Stimulated activated naive B cell treated with anti-CD40 and anti-IgM and Interleukin-4, amounts not matched to agents 10 μg/mL and 1 μg/mL and 100 μg/mL, for 72 hours (primary cell): ENCODE measurements at regions not wholly inside any gene's neighbourhood (a gene's known extent, or its start where the extent isn't known, plus 50 kb on each side); places are given as distances from the start of the nearest gene placed in this dataset.
"Not testable (repeated sequence)": the region's sequence is repeated elsewhere in the genome, so short reads cannot be mapped to it uniquely, and the experiment has no call there.

Source experiments
- ATAC-seq, 2 donors: fragments of 150-1000 bp; cut with Tn5 transposase; replicated peaks; 2 replicates each; pipeline ENCODE4 v1.10.0; 2021; ENCODE audit warnings: moderate library complexity in 1 of 2
- DNase-seq: peaks from one replicate; pipeline ENCODE4 v3.0.0; 2021
- H3K27ac Mint-ChIP-seq: one replicate; pipeline ENCODE4 v1.8.0; 2022; ENCODE audit warnings: mild to moderate bottlenecking, mixed read lengths
- H3K27me3 Mint-ChIP-seq, 2 donors: one replicate each; pipeline ENCODE4 v1.8.0; 2022; ENCODE audit warnings: mixed read lengths in 2 of 2
- H3K36me3 Mint-ChIP-seq, 2 donors: one replicate each; pipeline ENCODE4 v1.8.0; 2022; ENCODE audit warnings: mixed read lengths in 2 of 2, mild to moderate bottlenecking in 1 of 2
- H3K4me1 Mint-ChIP-seq, 2 donors: one replicate each; pipeline ENCODE4 v1.8.0; 2022; ENCODE audit warnings: mixed read lengths in 2 of 2, mild to moderate bottlenecking in 1 of 2
- H3K4me3 Mint-ChIP-seq, 2 donors: one replicate each; pipeline ENCODE4 v1.8.0; 2022; ENCODE audit warnings: mild to moderate bottlenecking in 2 of 2, mixed read lengths in 2 of 2, moderate library complexity in 1 of 2
- H3K9me3 Mint-ChIP-seq, 2 donors: one replicate each; pipeline ENCODE4 v1.8.0; 2022; ENCODE audit warnings: mixed read lengths in 2 of 2, mild to moderate bottlenecking in 1 of 2

GRCh38 chr14:34300882-34301734, 160.9 kb downstream of the SPTSSA start:
- Mint-ChIP-seq H3K4me1 (no peaks in the 10 kb centered on the region), H3K27me3 (peaks cover 5 to 15% of the 10 kb centered on the region in 2 donors), H3K36me3 (no peaks in the 10 kb centered on the region), H3K9me3 (peaks cover 0 to 3% of the 10 kb centered on the region in 2 donors), H3K4me3 (no peak overlapping the region), H3K27ac (no peak overlapping the region)
- ATAC-seq (no peak), DNase-seq (no peak)

GRCh38 chr14:34300330-34300729, 161.7 kb downstream of the SPTSSA start:
- DNase-seq (no peak), ATAC-seq (no peak)
- no peak overlapping the region for H3K27ac Mint-ChIP-seq
- no peaks in the 10 kb centered on the region for H3K36me3 Mint-ChIP-seq
- peaks cover 5 to 12% of the 10 kb centered on the region in 2 donors for H3K27me3 Mint-ChIP-seq
- no peak overlapping the region for H3K4me3 Mint-ChIP-seq
- H3K9me3 Mint-ChIP-seq: peaks cover 0 to 3% of the 10 kb centered on the region in 2 donors
- no peaks in the 10 kb centered on the region for H3K4me1 Mint-ChIP-seq

GRCh38 chr14:34299360-34299759, 162.7 kb downstream of the SPTSSA start:
- no peak overlapping the region for H3K27ac Mint-ChIP-seq
- peaks cover 0 to 3% of the 10 kb centered on the region in 2 donors for H3K9me3 Mint-ChIP-seq
- peaks cover 5 to 6% of the 10 kb centered on the region in 2 donors for H3K27me3 Mint-ChIP-seq
- no peaks in the 10 kb centered on the region for H3K36me3 Mint-ChIP-seq
- ATAC-seq: no peak
- no peaks in the 10 kb centered on the region for H3K4me1 Mint-ChIP-seq
- DNase-seq: no peak
- no peak overlapping the region for H3K4me3 Mint-ChIP-seq

DNA sequence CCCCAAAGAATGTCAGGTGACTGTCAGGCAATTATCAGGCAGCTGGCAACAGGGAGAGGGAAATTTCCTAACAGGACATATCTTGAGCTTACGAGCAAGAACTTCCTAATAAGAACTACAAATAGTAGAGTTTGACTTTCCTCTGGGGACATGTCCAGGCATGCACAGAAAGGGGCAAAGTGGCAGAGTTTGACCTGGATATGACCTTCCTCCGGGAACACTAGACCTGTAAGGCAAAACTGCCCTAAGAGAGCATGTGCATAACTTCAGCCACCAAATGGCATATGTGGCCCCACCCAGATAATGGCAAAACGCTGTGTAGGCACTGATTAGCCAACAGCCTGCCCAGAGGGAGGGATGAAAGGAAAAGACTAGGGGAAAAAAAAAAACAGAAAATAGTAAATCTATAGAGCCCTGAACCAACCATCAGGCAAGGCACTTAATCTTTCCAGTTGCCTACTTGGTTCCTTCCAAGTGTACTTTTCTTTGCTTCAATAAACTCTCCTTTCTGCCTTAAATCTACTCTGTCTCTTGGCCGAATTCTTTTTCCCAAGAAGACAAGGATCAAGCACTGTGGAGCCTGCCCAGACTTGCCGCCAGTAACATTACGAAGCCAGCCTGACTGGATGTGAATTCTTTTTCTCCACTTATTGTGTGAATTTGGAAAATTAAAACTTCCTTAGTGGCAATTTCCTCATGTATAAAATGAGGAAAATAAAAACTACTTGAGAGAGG, 164.1 kb downstream of the SPTSSA start:
- no peak for ATAC-seq
- Mint-ChIP-seq H3K9me3 (peaks cover 0 to 3% of the 10 kb centered on the region in 2 donors), H3K36me3 (no peaks in the 10 kb centered on the region), H3K4me3 (no peak overlapping the region), H3K27me3 (peaks cover 6 to 7% of the 10 kb centered on the region in 2 donors), H3K27ac (no peak overlapping the region), H3K4me1 (no peaks in the 10 kb centered on the region)
- no peak for DNase-seq

DNA sequence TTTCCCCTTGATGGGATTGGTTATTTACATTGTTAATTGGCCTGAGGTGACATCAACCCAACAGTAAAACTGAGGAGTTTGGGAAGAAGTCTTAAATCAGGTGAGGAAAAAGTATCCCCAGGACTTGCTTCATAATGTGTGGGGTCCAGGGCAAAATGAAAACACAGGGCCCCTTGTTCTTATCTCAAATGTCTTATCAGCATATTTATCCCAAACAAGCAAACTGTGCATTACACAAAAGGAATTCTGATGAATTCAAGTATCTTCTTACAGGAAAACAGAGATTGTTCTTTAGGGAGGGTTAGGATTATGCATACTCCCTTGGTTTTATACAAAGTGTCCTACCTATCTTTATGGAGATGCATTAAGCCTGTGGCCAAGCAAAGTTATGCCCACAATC, 178.4 kb downstream of the SPTSSA start:
- Mint-ChIP-seq H3K27me3 (peaks cover 0 to 5% of the 10 kb centered on the region in 2 donors), H3K4me1 (no peaks in the 10 kb centered on the region), H3K4me3 (no peak overlapping the region), H3K27ac (no peak overlapping the region), H3K36me3 (no peaks in the 10 kb centered on the region), H3K9me3 (peaks cover 0 to 5% of the 10 kb centered on the region in 2 donors)
- ATAC-seq (no peak), DNase-seq (no peak)

- ATAC-seq (peak in 1 of 2 donors; percentile 75), DNase-seq (no peak)
- no peaks in the 10 kb centered on the region for H3K36me3 Mint-ChIP-seq
- H3K4me3 Mint-ChIP-seq: no peak overlapping the region
- no peaks in the 10 kb centered on the region for H3K4me1 Mint-ChIP-seq
- no peak overlapping the region for H3K27ac Mint-ChIP-seq
- H3K27me3 Mint-ChIP-seq: no peaks in the 10 kb centered on the region
- peaks cover 0 to 4% of the 10 kb centered on the region in 2 donors for H3K9me3 Mint-ChIP-seq
Measured at GRCh38 chr14:34277191-34277590, 184.8 kb downstream of the SPTSSA start.

DNA sequence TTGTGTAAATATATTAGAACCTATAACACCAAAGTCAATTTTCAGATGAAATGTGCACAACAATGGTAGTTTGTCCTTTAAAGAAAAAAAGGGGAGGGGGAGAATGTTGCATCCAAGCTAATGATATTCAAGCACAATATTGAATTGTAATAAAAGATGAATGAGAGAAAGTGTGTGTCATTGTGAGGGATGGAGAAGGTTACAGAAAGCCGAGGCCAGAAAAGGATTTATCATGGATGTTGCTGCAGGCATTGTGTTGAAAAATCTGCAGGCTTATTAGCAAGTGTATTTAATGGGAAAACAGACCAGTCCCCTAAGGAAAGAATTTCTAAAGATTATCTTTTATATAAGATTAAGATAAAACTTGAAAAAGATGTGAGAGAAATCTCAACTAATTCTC, 186.5 kb downstream of the SPTSSA start:
- no peak for ATAC-seq
- peaks cover 0 to 6% of the 10 kb centered on the region in 2 donors for H3K27me3 Mint-ChIP-seq

GRCh38 chr14:34275078-34275477, 187.0 kb downstream of the SPTSSA start:
- Mint-ChIP-seq H3K27ac (no peak overlapping the region), H3K9me3 (no peaks in the 10 kb centered on the region), H3K27me3 (peaks cover 4 to 6% of the 10 kb centered on the region in 2 donors), H3K4me3 (no peak overlapping the region), H3K4me1 (no peaks in the 10 kb centered on the region), H3K36me3 (no peaks in the 10 kb centered on the region)
- ATAC-seq: no peak
- no peak for DNase-seq

More for the DNA sequence above, 186.5 kb downstream of the SPTSSA start:
- no peak overlapping the region for H3K27ac Mint-ChIP-seq
- DNase-seq: no peak
- H3K36me3 Mint-ChIP-seq: no peaks in the 10 kb centered on the region
- H3K4me3 Mint-ChIP-seq: no peak overlapping the region
- H3K4me1 Mint-ChIP-seq: no peaks in the 10 kb centered on the region
- no peaks in the 10 kb centered on the region for H3K9me3 Mint-ChIP-seq

GRCh38 chr14:34273716-34274115, 188.3 kb downstream of the SPTSSA start:
- H3K27me3 Mint-ChIP-seq, H3K4me1 Mint-ChIP-seq, H3K9me3 Mint-ChIP-seq, H3K36me3 Mint-ChIP-seq, ATAC-seq, H3K4me3 Mint-ChIP-seq, DNase-seq, H3K27ac Mint-ChIP-seq: not testable (repeated sequence)

- H3K36me3 Mint-ChIP-seq: no peaks in the 10 kb centered on the region
- DNase-seq (no peak), ATAC-seq (no peak)
- no peak overlapping the region for H3K4me3 Mint-ChIP-seq
- H3K27ac Mint-ChIP-seq: no peak overlapping the region
- H3K9me3 Mint-ChIP-seq: no peaks in the 10 kb centered on the region
- H3K4me1 Mint-ChIP-seq: no peaks in the 10 kb centered on the region
- peaks cover 6% of the 10 kb centered on the region in 2 donors for H3K27me3 Mint-ChIP-seq
Measured at GRCh38 chr14:34270361-34270760, 191.7 kb downstream of the SPTSSA start.

DNA sequence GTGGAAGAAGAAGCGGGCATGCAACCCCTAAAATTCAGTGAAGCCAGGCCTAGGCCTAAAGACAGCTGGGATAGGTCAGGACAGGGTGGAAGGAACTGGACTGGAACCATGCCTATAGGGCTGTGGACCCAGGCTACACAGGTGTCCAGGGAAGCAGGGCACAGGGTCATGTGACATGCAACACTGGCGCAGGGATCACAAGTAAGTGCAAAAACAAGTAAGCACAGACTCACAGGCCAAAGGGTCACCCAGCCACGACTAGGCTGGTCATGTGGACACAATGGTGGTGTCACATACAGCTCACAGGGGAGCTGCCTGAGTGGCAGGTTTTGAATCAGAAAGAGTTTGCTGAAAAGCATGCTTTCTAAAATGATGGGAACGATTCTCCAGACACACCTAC, 195.7 kb downstream of the SPTSSA start:
- H3K27ac Mint-ChIP-seq: no peak overlapping the region
- ATAC-seq (no peak), DNase-seq (no peak)
- H3K4me1 Mint-ChIP-seq: no peaks in the 10 kb centered on the region
- H3K27me3 Mint-ChIP-seq: peaks cover 5 to 6% of the 10 kb centered on the region in 2 donors
- no peak overlapping the region for H3K4me3 Mint-ChIP-seq
- H3K36me3 Mint-ChIP-seq: no peaks in the 10 kb centered on the region
- no peaks in the 10 kb centered on the region for H3K9me3 Mint-ChIP-seq

DNA sequence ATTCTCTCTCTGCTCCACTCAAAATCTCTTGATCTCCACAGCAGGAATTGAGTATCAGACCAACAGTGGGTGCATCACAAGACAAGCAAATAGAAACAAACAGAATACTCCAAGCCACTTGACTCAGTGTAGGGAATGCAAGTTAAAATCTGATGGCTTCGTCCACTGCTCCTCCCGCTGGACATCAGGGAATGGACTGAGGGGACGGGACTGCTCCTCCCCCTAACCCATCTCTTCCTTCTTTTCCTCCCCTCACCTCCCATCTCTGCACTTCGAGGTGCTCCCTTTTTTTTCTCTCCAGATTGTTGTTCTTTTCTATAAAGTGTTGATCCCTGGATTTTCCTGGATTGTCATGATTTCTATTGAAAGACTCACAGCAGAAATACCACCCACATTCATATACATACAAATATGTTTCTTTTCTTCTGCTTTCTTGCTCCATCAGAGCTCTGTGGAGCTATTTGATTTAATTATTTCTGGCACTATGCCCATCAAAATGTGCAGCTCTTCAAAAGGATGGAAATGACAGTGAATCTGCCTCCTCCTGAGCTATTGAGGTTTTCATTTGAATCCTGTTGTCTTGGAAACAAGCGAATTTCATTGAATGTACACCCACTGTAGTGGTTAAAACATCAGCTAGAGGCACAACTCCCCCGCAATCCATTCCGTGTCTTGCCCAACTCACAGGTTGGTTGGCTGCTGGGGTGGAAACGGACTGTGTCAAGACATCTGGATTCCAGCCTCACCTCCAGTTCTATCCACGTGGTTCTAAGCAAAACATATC, 199.7 kb downstream of the SPTSSA start:
- Mint-ChIP-seq H3K27ac (no peak overlapping the region), H3K4me1 (no peaks in the 10 kb centered on the region)

GRCh38 chr14:34259996-34260395, 202.0 kb downstream of the SPTSSA start:
- Mint-ChIP-seq H3K9me3 (no peaks in the 10 kb centered on the region), H3K4me3 (no peak overlapping the region), H3K27ac (no peak overlapping the region), H3K27me3 (peaks cover 5 to 6% of the 10 kb centered on the region in 2 donors), H3K4me1 (no peaks in the 10 kb centered on the region), H3K36me3 (no peaks in the 10 kb centered on the region)
- ATAC-seq (no peak), DNase-seq (no peak)

More for the DNA sequence above, 199.7 kb downstream of the SPTSSA start:
- no peak for DNase-seq
- H3K36me3 Mint-ChIP-seq: no peaks in the 10 kb centered on the region
- no peak for ATAC-seq
- peaks cover 3 to 5% of the 10 kb centered on the region in 2 donors for H3K27me3 Mint-ChIP-seq
- H3K4me3 Mint-ChIP-seq: no peak overlapping the region
- no peaks in the 10 kb centered on the region for H3K9me3 Mint-ChIP-seq

DNA sequence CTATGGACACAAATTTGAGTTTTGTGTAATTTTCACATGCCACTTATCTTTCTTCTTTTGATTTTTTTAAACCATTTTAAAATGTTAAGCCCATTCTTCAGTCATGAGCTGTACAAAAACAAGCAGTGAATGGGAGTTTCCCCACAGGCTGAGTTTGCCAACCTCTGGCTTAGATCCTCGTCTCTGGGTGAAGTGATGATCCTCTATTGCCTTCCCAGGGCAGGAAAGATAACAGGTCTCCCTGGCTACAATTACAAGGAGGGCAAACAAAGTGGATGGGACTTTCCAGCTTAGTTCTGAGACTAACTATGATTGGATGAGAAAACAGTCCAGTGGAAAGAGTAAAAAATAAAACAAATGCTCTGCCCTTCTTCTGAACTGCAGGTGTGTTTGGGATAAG, 203.7 kb downstream of the SPTSSA start:
- Mint-ChIP-seq H3K9me3 (no peaks in the 10 kb centered on the region), H3K4me3 (no peak overlapping the region)
- DNase-seq: no peak

More for the DNA sequence above, 203.7 kb downstream of the SPTSSA start:
- ATAC-seq: no peak
- Mint-ChIP-seq H3K27me3 (peaks cover 5 to 6% of the 10 kb centered on the region in 2 donors), H3K36me3 (no peaks in the 10 kb centered on the region), H3K27ac (no peak overlapping the region), H3K4me1 (no peaks in the 10 kb centered on the region)
